Astrocyte of the cerebellum (primary cell): ENCODE measurements at regions not wholly inside any gene's neighbourhood (a gene's known extent, or its start where the extent isn't known, plus 50 kb on each side); places are given as distances from the start of the nearest gene placed in this dataset.
"Not testable (repeated sequence)": the region's sequence is repeated elsewhere in the genome, so short reads cannot be mapped to it uniquely, and the experiment has no call there.

Source experiments
- DNase-seq: peaks from one replicate; pipeline ENCODE4 v3.0.0-alpha.2; 2011; ENCODE audit warnings: low read depth
- H3K4me3 ChIP-seq: 2 replicates; pipeline ENCODE4 v1.5.1; 2011; ENCODE audit warnings: mild to moderate bottlenecking, low read depth, low read length, moderate library complexity
- CTCF ChIP-seq: IDR thresholded peaks from 2 replicates; pipeline ENCODE4 v1.5.1; 2012; ENCODE audit warnings: low read length, low read depth, moderate library complexity, mild to moderate bottlenecking; ENCODE audit errors: missing control alignments
- in situ Hi-C: cut with HindIII; loops from 2 replicates; pipeline ENCODE4 v1.10.0; 2017; ENCODE audit warnings: low sequenced_read_pairs

DNA sequence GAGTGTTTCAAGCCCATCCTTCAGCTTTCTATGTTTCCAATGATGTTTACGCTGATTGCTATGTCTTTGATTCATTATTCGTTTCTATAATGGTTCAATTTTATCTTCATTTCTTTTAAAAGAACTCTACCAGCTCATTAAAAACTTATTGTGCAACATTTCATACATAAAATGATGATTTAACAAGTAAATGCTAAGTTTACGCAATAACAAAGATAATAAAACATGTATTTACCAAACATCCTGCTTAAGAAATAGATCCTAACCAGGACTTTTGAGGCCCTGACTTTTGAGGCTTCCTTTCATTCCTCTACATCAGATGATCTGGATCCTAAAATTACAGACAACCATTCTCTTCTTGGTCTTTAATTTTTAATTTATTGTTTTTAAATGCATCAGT is 86.5 kb upstream of the DLGAP1 start:
- H3K4me3 ChIP-seq = no peak overlapping the region
- no peak for TF ChIP-seq CTCF
- in situ Hi-C loops = no loop called here
- no peak for DNase-seq

DNA sequence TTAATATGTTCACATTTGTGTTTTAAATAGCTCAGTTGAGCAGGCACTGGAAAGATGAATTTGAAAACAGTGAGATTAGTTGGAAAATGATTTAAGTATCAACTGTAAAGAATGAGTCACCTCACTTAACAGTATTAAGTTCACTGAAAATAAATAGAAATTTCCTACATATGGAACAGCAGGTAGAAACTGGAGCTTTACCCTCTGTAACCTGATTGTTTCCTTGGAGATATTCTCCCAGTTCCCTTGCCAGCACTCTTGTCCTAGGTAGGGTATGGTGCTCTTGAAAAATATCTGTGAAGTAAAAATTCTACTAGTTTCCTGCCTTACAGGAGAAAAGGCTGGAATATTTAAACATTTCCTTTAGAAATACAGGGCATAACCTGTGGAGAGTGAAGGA is 81.3 kb upstream of the DLGAP1 start:
- TF ChIP-seq CTCF = no peak
- in situ Hi-C loops = no loop called here
- DNase-seq = no peak
- H3K4me3 ChIP-seq = no peak overlapping the region

GRCh38 chr18:4528405-4528804 is 73.3 kb upstream of the DLGAP1 start:
- no peak for TF ChIP-seq CTCF
- DNase-seq = no peak
- in situ Hi-C loops = no loop called here
- H3K4me3 ChIP-seq = no peak overlapping the region

DNA sequence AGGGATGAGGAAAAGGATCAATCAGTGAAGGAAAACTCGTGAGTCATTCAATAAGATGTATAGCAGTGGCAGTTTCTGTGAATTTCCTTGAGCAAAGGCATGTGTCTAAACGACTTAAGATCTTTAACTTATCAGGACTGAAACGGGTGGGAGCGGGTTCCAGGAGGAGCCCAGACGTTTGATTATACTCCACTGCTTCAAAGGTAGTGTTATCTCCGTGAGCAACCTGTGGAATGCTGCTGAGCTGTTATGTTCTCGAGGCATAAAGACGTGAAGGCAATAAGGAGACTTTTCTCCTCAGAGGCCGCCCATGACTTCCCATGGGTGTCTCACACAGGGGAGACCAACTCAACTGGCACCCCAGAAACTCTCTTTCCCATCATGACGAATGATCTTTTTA is 72.7 kb upstream of the DLGAP1 start:
- H3K4me3 ChIP-seq, in situ Hi-C loops, DNase-seq: not testable (repeated sequence)

GRCh38 chr18:4524096-4524495 is 69.0 kb upstream of the DLGAP1 start:
- TF ChIP-seq CTCF = no peak
- no peak for DNase-seq
- H3K4me3 ChIP-seq = no peak overlapping the region

GRCh38 chr18:4511166-4511565 is 56.1 kb upstream of the DLGAP1 start:
- TF ChIP-seq CTCF = no peak
- in situ Hi-C loops = no loop called here
- H3K4me3 ChIP-seq = no peak overlapping the region

More at GRCh38 chr18:4524096-4524495, 69.0 kb upstream of the DLGAP1 start:
- in situ Hi-C loops = no loop called here

DNA sequence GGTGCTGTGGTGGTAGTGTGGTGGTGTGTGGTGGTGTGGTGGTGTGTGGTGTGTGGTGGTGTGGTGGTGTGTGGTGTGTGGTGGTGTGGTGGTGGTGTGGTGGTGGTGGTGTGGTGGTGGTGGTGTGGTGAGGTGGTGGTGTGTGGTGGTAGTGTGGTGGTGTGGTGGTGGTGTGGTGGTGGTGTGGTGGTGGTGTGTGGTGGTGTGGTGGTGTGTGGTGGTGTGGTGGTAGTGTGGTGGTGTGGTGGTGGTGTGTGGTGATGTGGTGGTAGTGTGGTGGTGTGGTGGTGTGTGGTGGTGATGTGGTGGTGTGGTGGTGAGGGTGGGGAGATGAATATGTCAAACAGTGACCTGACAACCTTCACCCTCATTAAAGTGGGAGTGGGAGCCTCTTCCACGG is 55.6 kb upstream of the DLGAP1 start:
- in situ Hi-C loops = no loop called here
- no peak for DNase-seq
- no peak overlapping the region for H3K4me3 ChIP-seq
- TF ChIP-seq CTCF = no peak

More at GRCh38 chr18:4511166-4511565, 56.1 kb upstream of the DLGAP1 start:
- no peak for DNase-seq
